Embryonic facial prominence (tissue), 1 donor: ENCODE measurements at regions not wholly inside any gene's neighbourhood (a gene's known extent, or its start where the extent isn't known, plus 50 kb on each side); places are given as distances from the start of the nearest gene placed in this dataset.
"Not testable (repeated sequence)": the region's sequence is repeated elsewhere in the genome, so short reads cannot be mapped to it uniquely, and the experiment has no call there.

Experiments used
- DNase-seq: peaks from one replicate; pipeline ENCODE4 v3.0.0-alpha.2; 2016; ENCODE audit errors: extremely low spot score

DNA sequence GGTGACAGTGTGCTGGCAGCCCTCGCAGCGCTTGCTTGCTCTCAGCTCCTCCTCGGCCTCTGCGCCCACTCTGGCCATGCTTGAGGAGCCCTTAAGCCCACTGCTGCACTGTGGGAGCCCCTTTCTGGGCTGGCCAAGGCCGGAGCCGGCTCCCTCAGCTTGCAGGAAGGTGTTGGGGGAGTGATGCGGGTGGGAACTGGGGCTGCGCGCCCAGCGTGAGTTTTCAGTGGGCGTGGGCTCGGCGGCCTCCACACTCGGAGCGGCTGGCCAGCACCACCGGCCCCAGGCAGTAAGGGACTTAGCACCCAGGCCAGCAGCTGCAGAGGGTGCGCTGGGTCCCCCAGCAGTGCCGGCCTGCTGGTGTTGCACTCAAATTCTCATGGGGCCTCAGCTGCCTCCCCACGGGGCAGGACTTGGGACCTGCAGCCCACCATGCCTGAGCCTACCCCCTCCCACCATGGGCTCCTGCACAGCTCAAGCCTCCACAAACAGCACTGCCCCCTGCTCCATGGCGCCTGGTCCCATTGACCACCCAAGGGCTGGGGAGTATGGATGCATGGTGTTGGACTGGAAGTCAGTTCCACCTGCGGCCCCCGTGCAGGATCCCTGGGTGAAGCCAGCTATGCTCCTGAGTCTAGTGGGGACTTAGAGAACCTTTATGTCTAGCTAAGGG, 223.1 kb upstream of the PTPRD start:
- no peak for DNase-seq

DNA sequence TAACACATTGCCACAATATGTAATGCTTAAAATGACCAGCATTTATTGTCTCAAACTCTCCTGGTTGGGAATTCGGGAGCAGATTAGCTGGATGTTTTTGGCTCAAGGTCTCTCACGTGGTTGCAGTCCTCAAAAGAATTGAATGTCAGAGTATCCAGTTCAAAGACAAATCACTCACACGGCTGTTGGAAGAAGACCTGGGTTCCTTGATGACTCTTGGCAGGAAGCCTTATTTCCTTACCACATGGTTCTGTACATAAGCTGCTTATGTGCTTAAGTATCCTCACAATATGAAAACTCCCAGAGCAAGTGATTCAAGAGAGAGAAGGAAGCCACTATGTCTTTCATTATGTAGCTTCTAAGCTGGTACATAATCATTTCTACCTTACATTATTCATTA, 230.3 kb upstream of the PTPRD start:
- no peak for DNase-seq

DNA sequence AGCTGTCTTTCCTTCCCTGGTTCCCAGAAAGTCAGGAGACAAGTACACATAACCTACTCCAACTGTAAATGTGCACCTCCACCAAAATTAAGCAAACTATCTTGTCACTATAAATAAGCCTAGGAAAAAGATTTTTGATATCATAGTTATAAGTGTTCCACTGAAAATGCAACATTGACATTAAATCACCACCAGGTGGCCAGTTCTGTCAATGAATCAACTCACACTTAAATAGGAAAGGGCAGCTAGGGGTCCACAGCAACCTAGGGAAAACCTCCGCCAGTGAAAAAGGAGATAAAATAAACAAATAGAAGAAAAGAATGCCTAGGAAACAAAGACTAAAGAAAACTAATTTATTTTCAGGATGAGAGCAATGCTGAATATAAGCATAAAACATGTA, 243.0 kb upstream of the PTPRD start:
- no peak for DNase-seq

GRCh38 chr9:10858817-10859216, 246.0 kb upstream of the PTPRD start:
- DNase-seq = no peak

GRCh38 chr9:10863476-10863875, 250.7 kb upstream of the PTPRD start:
- no peak for DNase-seq

DNA sequence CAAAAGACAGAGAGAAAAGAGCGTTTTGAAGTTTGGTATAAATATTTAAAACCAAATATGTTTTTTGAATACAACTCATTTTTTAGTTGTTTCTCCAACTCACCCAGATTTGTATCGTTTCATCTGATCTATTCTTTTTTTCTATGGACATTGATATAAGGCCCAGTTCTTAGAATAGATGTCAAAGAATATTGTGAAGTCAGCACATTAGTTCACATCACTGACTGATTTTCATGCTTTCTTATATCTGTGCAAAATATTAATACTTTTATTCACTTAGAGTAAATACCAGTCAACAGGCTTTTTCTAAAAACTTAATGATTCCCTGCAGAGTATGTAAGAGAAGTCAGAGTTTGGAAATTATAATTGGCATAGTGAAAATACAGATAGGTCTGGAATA, 254.4 kb upstream of the PTPRD start:
- DNase-seq = no peak

DNA sequence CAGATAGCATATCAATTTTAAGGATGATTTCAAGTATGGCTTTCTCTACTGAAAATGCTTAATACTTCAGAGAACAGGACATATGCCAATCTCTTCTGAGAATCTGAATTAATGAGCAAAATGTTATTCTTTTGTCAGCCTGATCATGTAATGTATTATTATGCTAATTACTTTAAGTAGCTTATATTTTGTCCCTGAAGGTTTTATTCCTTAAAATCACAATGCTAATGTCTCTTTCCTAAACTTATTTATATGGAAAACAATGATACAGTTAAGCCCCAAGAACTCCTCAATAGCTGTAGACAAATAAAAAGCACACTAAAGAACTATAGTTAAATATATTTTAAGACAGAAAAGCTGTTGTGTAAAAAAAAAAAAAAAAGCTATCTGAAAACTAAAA, 256.9 kb upstream of the PTPRD start:
- DNase-seq = no peak

DNA sequence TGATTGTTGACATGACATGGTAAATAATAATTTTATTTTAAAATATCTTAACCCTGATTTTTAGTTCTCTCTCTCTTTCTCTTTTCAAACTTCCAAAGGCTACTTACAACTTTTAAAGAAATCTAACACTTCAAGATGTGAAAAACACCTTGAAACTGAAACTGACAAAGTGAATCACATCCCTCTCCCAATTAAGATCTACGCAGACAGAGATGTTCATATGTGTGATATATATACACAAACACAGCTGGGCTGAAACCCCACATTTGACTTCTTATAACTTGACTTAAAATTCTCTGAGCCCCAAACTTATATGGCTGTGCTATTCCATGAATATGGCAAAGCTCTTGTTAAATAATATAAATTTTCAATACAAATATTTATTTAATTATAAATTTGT, 261.2 kb upstream of the PTPRD start:
- no peak for DNase-seq

DNA sequence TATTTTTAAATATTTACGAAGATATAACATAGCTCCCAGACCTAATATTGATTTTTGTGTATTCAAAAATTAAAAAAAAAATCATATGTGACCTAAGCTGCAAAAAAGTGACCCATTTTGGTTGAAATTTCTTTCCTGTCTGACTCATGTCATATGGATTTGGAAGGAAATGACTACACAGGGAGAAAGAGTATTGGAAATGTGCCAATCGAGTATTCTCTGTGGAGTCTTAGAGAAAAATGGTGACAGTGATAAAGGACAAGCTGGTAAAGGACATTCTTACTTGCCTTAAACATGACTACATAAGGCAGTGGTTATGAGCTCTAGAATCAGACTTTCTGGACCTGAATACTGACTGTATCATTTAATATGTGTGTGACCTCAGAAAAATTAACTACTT, 262.9 kb upstream of the PTPRD start:
- DNase-seq = no peak

GRCh38 chr9:10876333-10876732, 263.5 kb upstream of the PTPRD start:
- no peak for DNase-seq

DNA sequence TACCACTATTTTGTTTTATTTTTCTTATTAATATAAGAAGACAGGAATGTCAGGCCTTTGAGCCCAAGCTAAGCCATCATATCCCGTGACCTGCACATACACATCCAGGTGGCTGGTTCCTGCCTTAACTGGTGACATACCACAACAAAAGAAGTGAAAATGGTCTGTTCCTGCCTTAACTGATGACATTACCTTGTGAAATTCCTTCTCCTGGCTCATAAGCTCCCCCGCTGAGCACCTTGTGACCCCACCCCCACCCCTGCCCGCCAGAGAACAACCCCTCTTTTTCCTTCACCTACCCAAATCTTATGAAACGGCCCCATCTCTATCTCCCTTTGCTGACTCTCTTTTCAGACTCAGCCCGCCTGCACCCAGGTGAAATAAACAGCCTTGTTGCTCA, 277.5 kb upstream of the PTPRD start:
- DNase-seq = not testable (repeated sequence)

DNA sequence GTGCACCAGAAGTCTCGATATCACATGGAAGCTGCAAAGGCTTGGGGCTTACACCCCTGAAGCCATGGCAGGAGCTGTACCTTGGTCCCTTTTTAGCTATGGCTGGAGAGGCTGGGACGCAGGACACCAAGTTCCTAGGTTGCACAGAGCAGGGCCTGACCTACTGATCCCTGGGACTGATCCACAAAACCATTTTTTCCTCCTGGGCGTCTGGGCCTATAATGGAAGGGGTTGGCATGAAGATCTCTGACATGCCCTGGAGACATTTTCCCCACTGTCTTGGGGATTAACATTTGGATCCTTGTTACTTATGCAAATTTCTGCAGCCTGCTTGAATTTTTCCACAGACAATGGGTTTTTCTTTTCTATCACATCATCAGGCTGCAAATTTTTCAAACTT, 286.7 kb upstream of the PTPRD start:
- DNase-seq = no peak

GRCh38 chr9:10903969-10904368, 291.2 kb upstream of the PTPRD start:
- DNase-seq = no peak

- DNase-seq = no peak
These were observed 298.0 kb upstream of the PTPRD start for GRCh38 chr9:10910779-10911178.

GRCh38 chr9:10911373-10911772, 298.6 kb upstream of the PTPRD start:
- no peak for DNase-seq

DNA sequence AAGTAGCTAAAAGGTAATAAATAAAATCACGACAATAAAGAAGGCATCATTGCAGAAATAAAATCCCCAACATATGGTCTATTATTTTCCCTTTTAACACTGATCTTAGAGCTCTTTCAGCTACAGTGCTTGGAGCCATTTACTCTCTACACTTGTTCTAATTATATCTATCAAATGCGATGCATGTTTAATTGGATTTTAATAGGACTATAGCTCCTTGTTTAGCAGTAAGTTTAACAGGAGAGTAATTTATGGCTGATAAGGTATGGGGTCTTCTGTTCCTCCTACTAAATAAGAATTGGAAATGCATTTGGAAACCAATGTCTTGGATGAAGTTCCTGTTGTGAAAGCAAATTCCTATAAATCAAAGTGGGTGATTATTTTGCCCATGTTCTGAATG, 304.2 kb upstream of the PTPRD start:
- no peak for DNase-seq

DNA sequence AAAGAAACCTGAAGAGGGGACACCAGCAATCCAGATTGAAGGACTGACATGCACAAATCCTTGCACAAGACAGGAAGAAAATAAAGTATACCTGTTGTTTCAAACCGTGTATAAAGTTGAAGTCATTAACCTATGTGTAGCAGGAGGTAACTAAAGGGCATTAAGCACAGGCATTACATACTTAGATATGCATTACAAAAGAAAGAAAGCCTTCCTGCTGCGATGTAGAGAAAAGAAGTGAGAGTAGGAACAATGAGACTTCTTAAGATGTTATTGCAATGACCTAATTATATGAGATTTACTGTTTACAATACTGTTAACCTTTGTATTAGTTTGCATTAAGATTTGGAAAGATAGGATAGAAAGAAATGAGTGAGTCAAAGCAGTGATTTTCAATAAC, 308.9 kb upstream of the PTPRD start:
- no peak for DNase-seq

GRCh38 chr9:10925896-10926295, 313.1 kb upstream of the PTPRD start:
- DNase-seq = no peak

GRCh38 chr9:10928372-10928771, 315.6 kb upstream of the PTPRD start:
- no peak for DNase-seq

- no peak for DNase-seq
These were observed 317.3 kb upstream of the PTPRD start for GRCh38 chr9:10930081-10930480.

DNA sequence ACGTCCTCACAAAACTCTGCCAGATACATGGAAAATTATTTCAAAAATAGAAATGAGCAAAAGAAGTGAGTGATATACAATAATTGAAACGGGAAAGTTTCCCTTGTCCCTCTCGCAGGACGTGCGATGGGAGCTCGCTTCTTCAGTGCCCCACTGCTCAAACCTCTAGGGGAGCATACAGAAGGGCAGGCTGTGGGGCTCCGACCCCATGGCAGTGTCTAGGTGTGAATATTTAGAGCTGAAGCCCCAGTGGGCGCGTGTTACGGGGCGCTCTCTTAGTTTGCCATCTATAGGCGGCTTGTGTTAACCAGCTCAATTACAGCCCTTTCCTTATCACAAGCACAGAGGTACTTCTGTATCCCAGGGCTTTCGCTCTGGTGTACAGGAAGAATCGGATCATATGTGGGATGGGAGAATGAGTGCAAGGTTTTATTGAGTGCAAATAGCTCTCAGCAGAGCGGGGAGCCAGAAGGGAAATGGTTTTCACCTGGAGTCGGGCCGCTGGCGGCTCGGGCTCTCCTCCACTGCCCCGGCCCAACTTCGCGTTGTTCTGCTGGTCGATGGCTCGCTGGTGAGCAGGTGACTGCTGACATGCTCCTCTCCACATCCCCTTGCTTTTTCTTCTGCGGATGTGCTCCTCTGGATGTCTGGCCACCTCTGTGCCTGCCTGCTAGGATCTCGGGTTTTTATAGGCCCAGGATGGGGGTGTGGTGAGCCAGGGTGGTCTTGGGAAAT, 334.0 kb upstream of the PTPRD start:
- DNase-seq = no peak

DNA sequence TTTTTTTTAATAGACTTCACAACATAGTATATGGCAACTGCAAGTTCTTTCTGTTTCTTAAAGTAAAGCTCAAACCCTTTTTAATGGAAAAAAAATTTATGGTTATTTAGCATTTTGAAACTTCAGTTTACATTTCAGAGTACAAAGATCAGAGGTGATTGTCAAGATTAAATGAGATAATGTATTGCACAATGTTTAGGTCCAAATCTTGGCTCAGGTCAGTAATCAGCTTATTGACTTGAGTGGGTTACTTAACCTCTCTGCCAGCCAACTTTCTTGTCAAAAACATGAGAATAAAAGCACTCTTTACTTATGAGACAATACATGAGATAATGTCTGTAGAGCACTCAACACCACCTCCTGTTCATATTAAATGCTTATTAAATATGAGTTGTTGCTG, 345.1 kb upstream of the PTPRD start:
- DNase-seq = no peak

- no peak for DNase-seq
These were observed 349.1 kb upstream of the PTPRD start for GRCh38 chr9:10961883-10962282.

- DNase-seq = no peak
These were observed 370.4 kb upstream of the PTPRD start for GRCh38 chr9:10983251-10983650.
